ENCODE measurements at regions not wholly inside any gene's neighbourhood (a gene's known extent, or its start where the extent isn't known, plus 50 kb on each side); places are given as distances from the start of the nearest gene placed in this dataset.

- TF ChIP-seq REST (IDR thresholded peaks at IDR 0.05): no peak
- no peak for TF ChIP-seq FOXA1 (IDR thresholded peaks at IDR 0.05)
- no peak for TF ChIP-seq GABPA (IDR thresholded peaks at IDR 0.05 in 1 of 2, conservative IDR thresholded peaks at IDR 0.05 in 1 of 2)
These were observed 398.6 kb downstream of the RFPL4B start (continued) for GRCh38 chr6:112745765-112746164.

GRCh38 chr6:112749673-112750072, 402.5 kb downstream of the RFPL4B start:
- Histone ChIP-seq H3K27me3 (ENCODE audit: control insufficient read depth in 4 of 4, insufficient read depth in 4 of 4, low read length in 3 of 4) (no peaks in the 10 kb centered on the region), H3K9ac (ENCODE audit: low read depth in 1 of 2, low read length in 2 of 2) (no peak overlapping the region), H3K36me3 (ENCODE audit: control insufficient read depth in 4 of 4, insufficient read depth in 3 of 4, low read depth in 1 of 4, low read length in 3 of 4) (no peaks in the 10 kb centered on the region), H3K9me3 (ENCODE audit: control insufficient read depth in 4 of 4, low read length in 3 of 4) (no peaks in the 10 kb centered on the region), H3K27ac (ENCODE audit: low read depth in 1 of 2, low read length in 2 of 2) (no peak overlapping the region), H3K4me3 (ENCODE audit: low read depth in 1 of 3, low read length in 3 of 3) (no peak overlapping the region), H3K4me1 (ENCODE audit: control insufficient read depth in 4 of 4, insufficient read depth in 4 of 4, low read length in 3 of 4) (no peaks in the 10 kb centered on the region)
- DNase-seq (ENCODE audit: low spot score): no peak
- no peak for TF ChIP-seq CTCF (IDR thresholded peaks at IDR 0.05; ENCODE audit: low read depth, low read length, missing input control)
- WGBS: 81% methylated on average over 5 of the region's 5 CpGs

GRCh38 chr6:112752305-112752704, 405.2 kb downstream of the RFPL4B start:
- WGBS: 51% methylated on average over 2 of the region's 2 CpGs
- Histone ChIP-seq H3K4me1 (ENCODE audit: control insufficient read depth in 4 of 4, insufficient read depth in 4 of 4, low read length in 3 of 4) (no peaks in the 10 kb centered on the region), H3K9me3 (ENCODE audit: control insufficient read depth in 4 of 4, low read length in 3 of 4) (peaks cover 0 to 2% (median 0%) of the 10 kb centered on the region in 4 donors), H3K9ac (ENCODE audit: low read depth in 1 of 2, low read length in 2 of 2) (no peak overlapping the region), H3K27me3 (ENCODE audit: control insufficient read depth in 4 of 4, insufficient read depth in 4 of 4, low read length in 3 of 4) (no peaks in the 10 kb centered on the region), H3K4me3 (ENCODE audit: low read depth in 1 of 3, low read length in 3 of 3) (no peak overlapping the region), H3K36me3 (ENCODE audit: control insufficient read depth in 4 of 4, insufficient read depth in 3 of 4, low read depth in 1 of 4, low read length in 3 of 4) (no peaks in the 10 kb centered on the region), H3K27ac (ENCODE audit: low read depth in 1 of 2, low read length in 2 of 2) (no peak overlapping the region)
- DNase-seq (ENCODE audit: low spot score): no peak
- TF ChIP-seq GABPA (IDR thresholded peaks at IDR 0.05 in 1 of 2, conservative IDR thresholded peaks at IDR 0.05 in 1 of 2): no peak
- no peak for TF ChIP-seq ZBTB33 (IDR thresholded peaks at IDR 0.05)
- TF ChIP-seq EGR1 (IDR thresholded peaks at IDR 0.05; ENCODE audit: low read depth in 2 of 2): no peak
- no peak for TF ChIP-seq RXRA (IDR thresholded peaks at IDR 0.05)
- TF ChIP-seq ATF3 (IDR thresholded peaks at IDR 0.05): no peak
- TF ChIP-seq JUND (IDR thresholded peaks at IDR 0.05): no peak
- no peak for TF ChIP-seq HNF4A (conservative IDR thresholded peaks at IDR 0.05)
